ENCODE measurements at regions not wholly inside any gene's neighbourhood (a gene's known extent, or its start where the extent isn't known, plus 50 kb on each side); places are given as distances from the start of the nearest gene placed in this dataset.

DNA sequence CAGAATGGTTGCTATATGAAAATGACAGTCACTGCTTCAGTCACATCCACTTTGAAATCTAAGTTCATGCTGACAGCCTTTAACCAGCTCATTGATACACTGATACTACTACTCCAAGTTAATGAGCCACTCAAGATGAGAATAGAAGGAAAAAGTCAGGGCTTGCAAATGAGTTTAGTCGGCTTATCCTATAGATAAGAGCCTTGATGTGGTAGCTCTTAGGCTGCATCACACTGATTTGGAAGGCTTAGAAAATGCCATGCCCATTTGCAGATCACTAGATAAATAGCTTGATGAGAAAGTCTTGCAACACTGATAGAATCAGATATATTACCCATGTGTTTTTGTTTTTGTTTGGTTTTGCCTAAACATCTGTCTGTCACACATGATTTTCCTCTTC, 251.4 kb upstream of the ATXN7L3B start:
- no peak for TF ChIP-seq MYC (IDR thresholded peaks at IDR 0.05; ENCODE audit: low read depth, low read length)
- TF ChIP-seq, protein P1, sequence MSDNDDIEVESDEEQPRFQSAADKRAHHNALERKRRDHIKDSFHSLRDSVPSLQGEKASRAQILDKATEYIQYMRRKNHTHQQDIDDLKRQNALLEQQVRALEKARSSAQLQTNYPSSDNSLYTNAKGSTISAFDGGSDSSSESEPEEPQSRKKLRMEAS (IDR thresholded peaks at IDR 0.05; ENCODE audit: low read depth, low read length), result no peak
- no peak for TF ChIP-seq POLR2A (IDR thresholded peaks at IDR 0.05; ENCODE audit: extremely low read depth, insufficient read length)
- TF ChIP-seq CTCF (IDR thresholded peaks at IDR 0.05; ENCODE audit: low read depth, low read length), result no peak
- DNase-seq (ENCODE audit: low read depth), result no peak
- no peak overlapping the region for H3K4me3 ChIP-seq (ENCODE audit: low read depth, low read length)

DNA sequence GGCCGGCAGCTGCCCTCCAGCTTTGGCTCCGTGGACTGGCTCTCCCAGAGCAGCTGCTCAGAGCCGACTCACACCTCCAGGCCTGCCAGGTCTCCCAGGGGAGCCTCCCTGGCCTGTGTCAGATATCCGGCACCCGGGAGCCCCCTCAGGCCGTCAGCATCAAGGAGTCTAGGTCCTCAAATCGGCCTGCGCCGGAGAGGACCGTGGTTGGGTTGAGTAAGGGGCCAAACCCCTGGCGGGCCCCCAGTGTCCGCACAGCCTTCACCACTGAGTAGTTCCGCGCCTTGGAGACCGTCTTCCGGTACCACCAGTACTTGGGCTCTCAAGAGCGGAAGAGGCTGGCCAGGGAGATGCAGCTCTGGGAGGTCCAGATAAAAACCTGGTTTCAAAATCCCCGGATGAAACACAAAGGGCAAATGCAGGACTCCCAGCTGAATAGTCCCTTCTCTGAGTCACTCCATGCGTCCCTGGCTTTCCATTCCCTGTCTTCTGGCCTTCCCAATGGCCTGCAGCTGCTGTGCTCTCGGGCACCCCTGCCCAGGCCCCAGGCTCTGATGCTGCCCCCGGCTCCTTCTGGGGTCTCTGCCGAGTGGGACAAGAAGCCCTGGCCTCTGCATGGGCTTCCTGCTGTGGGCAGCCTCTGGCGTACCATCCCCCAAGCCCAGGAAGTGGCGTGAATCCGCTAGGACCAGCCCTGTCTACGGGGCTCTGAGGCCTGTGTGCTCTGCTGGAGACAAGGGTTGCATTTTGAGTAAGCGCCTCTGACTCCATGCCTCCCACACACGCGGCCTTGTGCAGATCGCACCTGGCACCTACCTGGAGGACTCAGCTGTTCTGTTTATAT, 245.1 kb upstream of the ATXN7L3B start:
- no peak for TF ChIP-seq MYC (IDR thresholded peaks at IDR 0.05; ENCODE audit: low read depth, low read length)
- TF ChIP-seq, protein P1 (IDR thresholded peaks at IDR 0.05; ENCODE audit: low read depth, low read length), result no peak
- TF ChIP-seq CTCF (IDR thresholded peaks at IDR 0.05; ENCODE audit: low read depth, low read length), result no peak
- TF ChIP-seq POLR2A (IDR thresholded peaks at IDR 0.05; ENCODE audit: extremely low read depth, insufficient read length), result no peak
- no peak overlapping the region for H3K4me3 ChIP-seq (ENCODE audit: low read depth, low read length)
- no peak for DNase-seq (ENCODE audit: low read depth)

DNA sequence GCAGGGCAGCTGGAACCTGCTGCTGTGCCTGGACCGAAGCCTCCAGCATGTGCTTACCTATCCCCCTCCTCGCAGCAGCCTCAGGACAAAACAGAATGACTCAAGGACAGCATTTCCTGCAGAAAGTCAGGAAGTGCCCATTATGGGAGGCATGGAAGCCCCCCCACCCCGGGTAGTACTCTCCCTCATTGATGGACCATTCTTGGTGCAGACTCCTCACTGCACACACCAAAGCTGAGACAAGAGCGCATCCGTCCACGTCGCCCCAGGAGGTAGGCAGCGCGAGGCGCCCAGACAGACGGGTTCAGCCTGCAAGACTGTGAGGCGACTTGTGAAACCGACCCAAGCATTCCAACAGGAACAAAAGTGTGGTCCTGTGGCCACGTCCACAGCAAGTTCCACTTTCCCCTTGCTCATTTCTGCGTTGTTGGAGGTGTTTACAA, 243.9 kb upstream of the ATXN7L3B start:
- TF ChIP-seq POLR2A (IDR thresholded peaks at IDR 0.05; ENCODE audit: extremely low read depth, insufficient read length), result no peak
- no peak for TF ChIP-seq MYC (IDR thresholded peaks at IDR 0.05; ENCODE audit: low read depth, low read length)
- TF ChIP-seq CTCF (IDR thresholded peaks at IDR 0.05; ENCODE audit: low read depth, low read length), result no peak
- TF ChIP-seq, protein P1 (IDR thresholded peaks at IDR 0.05; ENCODE audit: low read depth, low read length), result no peak
- H3K4me3 ChIP-seq (ENCODE audit: low read depth, low read length), result no peak overlapping the region
- no peak for DNase-seq (ENCODE audit: low read depth)

DNA sequence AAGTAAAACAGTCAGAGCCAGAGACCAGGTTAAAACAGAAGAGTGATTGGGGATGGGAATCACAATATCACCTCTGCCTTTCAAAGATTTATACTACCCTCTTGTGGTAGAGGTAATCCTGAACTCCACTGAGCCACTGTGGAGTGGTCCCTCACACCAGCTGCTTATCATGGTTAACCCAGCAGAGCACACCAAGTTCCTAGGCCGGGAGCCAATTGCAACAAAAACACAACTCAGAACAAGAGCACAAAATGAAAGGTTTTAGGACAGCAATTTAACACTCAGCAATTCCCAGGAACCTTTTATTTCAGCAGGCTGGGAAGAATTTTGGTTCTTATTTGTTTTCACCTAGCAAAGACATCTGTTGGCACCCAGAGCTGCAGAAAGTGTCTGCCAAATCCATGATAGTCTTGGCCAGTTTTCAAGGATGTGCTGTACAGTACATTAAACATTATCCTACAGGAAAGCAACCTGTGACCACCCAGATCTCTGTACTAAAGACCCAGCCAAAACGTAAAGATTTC, 220.5 kb upstream of the ATXN7L3B start:
- TF ChIP-seq, protein P1 (IDR thresholded peaks at IDR 0.05; ENCODE audit: low read depth, low read length), result no peak
- TF ChIP-seq POLR2A (IDR thresholded peaks at IDR 0.05; ENCODE audit: extremely low read depth, insufficient read length) (no peak), MYC (IDR thresholded peaks at IDR 0.05; ENCODE audit: low read depth, low read length) (no peak), CTCF (IDR thresholded peaks at IDR 0.05; ENCODE audit: low read depth, low read length) (no peak)
- peak; percentile 24 for DNase-seq (ENCODE audit: low read depth)
- H3K4me3 ChIP-seq (ENCODE audit: low read depth, low read length), result no peak overlapping the region

DNA sequence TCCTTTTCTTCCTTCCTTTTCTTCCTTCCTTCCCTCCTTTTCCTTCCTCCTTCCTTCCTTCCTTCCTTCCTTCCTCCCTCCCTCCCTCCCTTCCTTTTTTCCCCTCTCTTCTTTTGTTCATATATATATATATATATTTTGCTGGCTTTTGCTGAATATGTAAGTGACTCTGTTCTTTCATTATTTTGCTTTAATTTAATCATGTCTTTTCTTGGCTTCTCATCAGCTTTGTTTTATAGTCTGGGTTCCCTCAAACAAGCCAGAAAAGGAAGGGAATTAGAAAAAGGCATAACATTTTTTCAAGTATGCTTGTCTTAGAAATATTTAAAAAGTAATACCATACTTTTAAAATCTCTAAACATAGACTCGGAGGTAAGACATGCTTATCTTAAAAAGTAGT, 219.9 kb upstream of the ATXN7L3B start:
- no peak for DNase-seq (ENCODE audit: low read depth)
- TF ChIP-seq, protein P1 (IDR thresholded peaks at IDR 0.05; ENCODE audit: low read depth, low read length), result no peak
- TF ChIP-seq POLR2A (IDR thresholded peaks at IDR 0.05; ENCODE audit: extremely low read depth, insufficient read length) (no peak), MYC (IDR thresholded peaks at IDR 0.05; ENCODE audit: low read depth, low read length) (no peak), CTCF (IDR thresholded peaks at IDR 0.05; ENCODE audit: low read depth, low read length) (no peak)
- H3K4me3 ChIP-seq (ENCODE audit: low read depth, low read length), result no peak overlapping the region
